HG03520 (cell line): ENCODE measurements at regions not wholly inside any gene's neighbourhood (a gene's known extent, or its start where the extent isn't known, plus 50 kb on each side); places are given as distances from the start of the nearest gene placed in this dataset.
"Not testable (repeated sequence)": the region's sequence is repeated elsewhere in the genome, so short reads cannot be mapped to it uniquely, and the experiment has no call there.

ENCODE experiments used
- ATAC-seq: cut with Tn5 transposase; IDR thresholded peaks from one replicate; pipeline ENCODE4 v1.9.1; 2021; ENCODE audit warnings: mild to moderate bottlenecking, moderate library complexity; ENCODE audit not compliant: unreplicated experiment

- ATAC-seq, result peak; percentile 77
These were observed 359.1 kb downstream of the BARHL2 start for GRCh38 chr1:90357995-90358394.

- ATAC-seq, result no peak
These were observed 360.1 kb downstream of the BARHL2 start for GRCh38 chr1:90356991-90357390.

DNA sequence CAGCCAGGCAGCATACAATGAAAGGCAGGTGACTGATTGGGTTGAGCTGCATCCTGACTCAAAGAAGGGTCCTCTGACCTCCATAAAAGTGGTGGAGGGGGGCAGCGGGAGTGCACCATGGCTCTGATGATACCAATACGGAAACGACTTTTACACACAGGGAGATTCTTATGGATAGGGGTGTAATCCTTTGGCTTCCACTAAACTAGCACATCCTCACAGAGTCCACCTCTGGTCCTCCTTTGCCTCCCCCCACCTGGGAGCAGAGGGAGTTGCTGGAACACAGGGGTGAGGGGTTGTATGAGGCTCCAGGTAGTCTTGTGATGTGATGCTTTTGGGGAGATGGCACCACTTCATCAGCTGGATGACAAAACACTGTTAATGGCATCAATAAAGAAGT, 361.0 kb downstream of the BARHL2 start:
- no peak for ATAC-seq

DNA sequence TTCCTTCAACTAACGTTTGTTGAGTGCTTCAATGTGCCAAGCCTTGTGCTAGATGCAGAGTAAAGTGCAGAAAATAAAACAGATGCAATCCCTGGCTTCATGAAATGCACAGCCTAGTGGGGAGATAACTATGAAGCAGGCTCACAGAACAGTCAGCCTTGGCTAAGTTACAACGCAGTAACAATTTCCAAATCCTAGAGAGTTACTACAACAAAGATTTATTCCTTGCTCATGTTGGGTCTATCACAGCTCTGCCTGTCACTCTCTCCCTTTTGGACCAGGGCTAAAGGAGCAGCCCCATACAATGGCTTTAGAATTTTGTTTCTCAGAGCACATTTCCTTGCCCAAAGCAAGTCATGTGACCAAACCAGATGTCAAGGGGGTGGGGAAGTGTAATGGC, 359.8 kb downstream of the ZNF326 start:
- no peak for ATAC-seq

DNA sequence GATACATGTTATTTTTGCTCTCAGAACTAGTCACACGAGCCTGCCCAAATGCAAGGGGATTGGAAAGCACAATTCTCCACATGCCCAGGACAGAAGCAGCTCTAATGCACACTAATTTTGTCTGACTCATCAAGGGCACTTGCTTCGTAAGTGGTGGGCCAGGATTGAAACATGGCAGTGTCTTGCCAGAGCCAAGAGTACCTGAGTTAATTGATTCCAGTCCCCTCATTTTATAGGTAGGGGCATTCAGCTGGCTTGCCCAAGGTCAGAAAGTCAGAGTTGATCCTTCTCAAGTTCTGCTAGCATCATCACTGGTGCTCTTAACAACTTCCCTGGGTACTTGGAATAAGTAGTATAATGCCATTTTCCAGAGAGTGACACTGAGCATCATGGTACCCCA, 356.1 kb downstream of the ZNF326 start:
- no peak for ATAC-seq

DNA sequence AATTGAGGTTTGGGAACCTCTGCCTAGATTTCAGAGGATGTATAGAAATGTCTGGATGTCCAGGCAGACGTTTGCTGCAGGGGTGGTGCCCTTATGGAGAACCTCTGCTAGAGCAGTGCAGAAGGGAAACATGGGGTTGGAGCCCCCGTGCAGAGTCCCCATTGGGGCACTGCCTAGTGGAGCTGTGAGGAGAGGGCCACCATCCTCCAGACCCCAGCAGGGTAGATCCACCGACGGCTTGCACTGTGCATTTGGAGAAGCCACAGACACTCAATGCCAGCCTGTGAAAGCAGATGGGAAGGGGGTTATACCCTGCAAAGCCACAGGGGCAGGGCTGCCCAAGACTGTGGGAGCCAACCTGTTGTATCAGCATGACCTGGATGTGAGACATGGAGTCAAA, 354.6 kb downstream of the ZNF326 start:
- ATAC-seq, result no peak

- ATAC-seq, result no peak
These were observed 354.0 kb downstream of the ZNF326 start for GRCh38 chr1:90348934-90349333.

GRCh38 chr1:90348459-90348858, 353.5 kb downstream of the ZNF326 start:
- not testable (repeated sequence) for ATAC-seq

DNA sequence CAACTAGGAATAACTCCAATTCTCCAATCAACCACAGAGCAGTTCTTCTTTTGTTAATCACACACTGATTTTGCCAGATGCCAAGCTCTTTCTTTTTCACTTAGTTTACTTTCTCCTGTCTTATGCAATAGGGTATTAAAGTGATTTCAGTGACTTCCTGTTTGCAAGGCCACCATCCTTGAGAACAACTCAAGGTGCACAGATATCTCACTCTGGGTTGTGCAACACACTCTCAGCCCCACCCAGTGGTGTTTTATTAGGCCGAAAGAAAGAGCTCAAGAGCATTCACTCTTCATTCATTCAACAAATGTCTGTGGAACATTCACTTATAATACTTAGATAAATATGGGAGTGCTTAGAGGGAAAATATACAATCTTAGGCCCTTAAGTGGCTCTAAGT, 352.5 kb downstream of the ZNF326 start:
- ATAC-seq, result no peak

DNA sequence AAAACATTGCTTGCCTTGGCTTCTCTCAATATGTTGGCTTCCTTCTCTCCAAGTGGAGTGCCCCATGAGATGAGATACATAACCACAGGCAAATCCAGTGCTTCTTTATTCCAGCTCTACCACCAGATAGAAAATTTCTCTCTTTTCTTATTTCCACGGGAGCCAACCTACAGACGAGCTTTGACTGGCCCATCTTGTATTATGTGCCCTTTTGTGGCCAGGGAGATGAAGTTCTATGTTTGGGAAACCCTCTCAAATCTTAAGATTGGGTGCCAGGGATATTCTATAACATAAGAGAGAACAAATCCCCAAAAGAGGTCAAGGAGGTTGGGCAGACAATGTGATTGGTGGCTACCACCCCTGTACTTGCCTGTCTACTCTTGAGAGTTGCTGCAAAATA, 351.8 kb downstream of the ZNF326 start:
- no peak for ATAC-seq

DNA sequence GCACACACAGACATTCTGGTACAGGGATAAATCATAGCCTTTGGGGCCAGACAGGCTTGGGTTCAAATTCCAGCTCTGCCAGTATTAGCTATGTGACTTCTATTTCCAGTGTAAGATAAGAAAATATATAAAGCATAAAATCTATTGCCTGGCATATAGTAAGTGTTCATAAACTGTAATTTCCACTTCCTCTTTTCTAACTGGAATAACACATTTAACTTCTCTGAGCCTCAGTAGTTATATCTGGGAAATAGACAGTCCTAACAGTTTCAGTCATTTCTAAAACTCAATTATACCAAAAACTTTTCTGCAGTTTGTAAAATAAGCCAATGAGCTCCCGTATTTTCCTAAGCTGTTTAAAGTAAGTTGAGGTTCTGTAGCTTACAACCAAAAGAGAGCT, 351.4 kb downstream of the ZNF326 start:
- ATAC-seq, result no peak

- peak; percentile 59 for ATAC-seq
These were observed 350.2 kb downstream of the ZNF326 start for GRCh38 chr1:90344963-90345730.

DNA sequence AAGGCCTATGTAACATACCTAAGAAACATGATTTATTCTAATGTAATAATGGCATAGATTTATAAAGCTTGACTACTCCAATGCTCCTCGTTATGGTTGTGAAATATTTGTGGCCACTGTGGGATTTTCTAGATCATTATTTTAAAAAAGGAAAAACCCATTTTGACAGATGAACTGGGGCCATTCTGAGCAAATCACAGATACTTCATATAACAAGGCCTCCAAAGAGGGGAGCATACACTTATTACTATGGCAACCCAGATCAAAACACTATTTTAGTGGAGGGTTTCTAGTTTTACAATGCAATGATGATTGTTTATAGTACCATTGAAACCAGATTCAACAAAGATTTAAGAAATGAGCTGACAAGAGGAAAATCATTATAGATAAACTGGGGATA, 346.6 kb downstream of the ZNF326 start:
- ATAC-seq, result no peak

GRCh38 chr1:90340606-90341005, 345.7 kb downstream of the ZNF326 start:
- no peak for ATAC-seq

GRCh38 chr1:90339811-90340210, 344.9 kb downstream of the ZNF326 start:
- ATAC-seq, result no peak

GRCh38 chr1:90336552-90337324, 341.8 kb downstream of the ZNF326 start:
- ATAC-seq, result no peak

GRCh38 chr1:90335558-90335957, 340.6 kb downstream of the ZNF326 start:
- ATAC-seq, result no peak

DNA sequence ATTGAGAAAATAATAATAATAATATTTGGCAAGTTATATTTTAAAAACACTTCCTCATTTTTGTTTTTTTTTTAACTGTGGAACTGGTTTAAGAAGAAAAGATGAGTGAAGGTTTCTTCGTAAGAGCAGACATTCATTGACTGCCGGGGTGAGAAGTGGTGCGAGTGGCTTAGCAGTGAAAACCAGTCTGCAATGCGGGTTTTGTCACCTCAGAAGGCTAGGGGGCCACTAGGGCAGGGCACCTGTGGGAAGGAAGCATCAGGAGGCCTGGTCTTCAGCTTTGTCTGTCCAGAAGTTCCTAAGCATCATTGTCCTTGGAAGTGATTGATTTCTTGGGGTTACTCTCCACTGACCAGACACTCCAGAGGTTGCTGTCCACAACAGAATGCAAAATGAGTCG, 339.2 kb downstream of the ZNF326 start:
- no peak for ATAC-seq

GRCh38 chr1:90325168-90325567, 330.3 kb downstream of the ZNF326 start:
- ATAC-seq, result no peak

GRCh38 chr1:90322186-90322585, 327.3 kb downstream of the ZNF326 start:
- no peak for ATAC-seq

- no peak for ATAC-seq
These were observed 325.0 kb downstream of the ZNF326 start for GRCh38 chr1:90319918-90320317.

GRCh38 chr1:90318431-90318830, 323.5 kb downstream of the ZNF326 start:
- no peak for ATAC-seq
